HG03460 (cell line): ENCODE measurements at regions not wholly inside any gene's neighbourhood (a gene's known extent, or its start where the extent isn't known, plus 50 kb on each side); places are given as distances from the start of the nearest gene placed in this dataset.
"Not testable (repeated sequence)": the region's sequence is repeated elsewhere in the genome, so short reads cannot be mapped to it uniquely, and the experiment has no call there.

Experiments used
- ATAC-seq: cut with Tn5 transposase; IDR thresholded peaks from one replicate; pipeline ENCODE4 v1.9.1; 2021; ENCODE audit not compliant: unreplicated experiment

GRCh38 chr12:127771546-127771945, 495.4 kb upstream of the TMEM132C start:
- ATAC-seq, result no peak

- ATAC-seq, result no peak
These were observed 493.4 kb upstream of the TMEM132C start for GRCh38 chr12:127773520-127773919.

DNA sequence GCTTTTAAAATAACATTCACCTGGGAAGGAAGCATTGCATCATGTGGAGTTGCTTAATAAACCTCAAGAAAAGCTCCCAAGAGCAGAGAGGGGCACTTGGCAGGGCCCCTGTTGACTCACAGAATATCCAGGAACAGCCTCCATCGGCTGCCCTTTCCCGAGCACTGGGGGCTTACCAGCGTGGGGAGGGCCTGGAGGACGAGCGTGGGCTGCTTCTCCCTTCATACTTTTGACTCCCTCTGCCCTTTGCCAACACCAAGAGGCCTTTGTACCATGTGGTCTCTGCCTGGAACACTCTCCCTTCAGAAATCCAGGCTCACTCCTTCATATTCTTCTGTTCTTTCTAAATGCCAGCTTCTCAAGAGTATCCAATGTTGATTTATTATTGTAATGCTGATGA, 492.1 kb upstream of the TMEM132C start:
- no peak for ATAC-seq

GRCh38 chr12:127779301-127780045, 487.5 kb upstream of the TMEM132C start:
- ATAC-seq, result no peak

DNA sequence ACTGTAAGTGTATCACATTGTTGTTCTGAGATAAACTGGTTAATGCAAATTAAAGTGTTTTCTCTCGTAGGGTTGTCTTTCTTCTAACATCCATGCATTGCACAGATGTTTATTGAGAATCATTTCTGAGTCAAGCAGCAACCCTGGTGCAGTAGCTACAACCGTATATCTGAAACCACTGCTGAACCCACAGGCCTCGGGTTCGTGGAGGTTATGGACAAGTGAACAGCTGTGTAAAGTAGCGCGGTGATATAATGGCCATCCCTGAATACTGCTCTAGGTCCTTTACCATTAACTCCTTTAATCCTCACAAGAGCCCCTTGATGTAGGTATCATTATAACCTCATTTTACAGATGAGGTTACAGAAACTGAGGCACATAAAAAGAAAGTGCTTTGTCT, 486.1 kb upstream of the TMEM132C start:
- no peak for ATAC-seq

GRCh38 chr12:127781336-127781735, 485.6 kb upstream of the TMEM132C start:
- no peak for ATAC-seq

DNA sequence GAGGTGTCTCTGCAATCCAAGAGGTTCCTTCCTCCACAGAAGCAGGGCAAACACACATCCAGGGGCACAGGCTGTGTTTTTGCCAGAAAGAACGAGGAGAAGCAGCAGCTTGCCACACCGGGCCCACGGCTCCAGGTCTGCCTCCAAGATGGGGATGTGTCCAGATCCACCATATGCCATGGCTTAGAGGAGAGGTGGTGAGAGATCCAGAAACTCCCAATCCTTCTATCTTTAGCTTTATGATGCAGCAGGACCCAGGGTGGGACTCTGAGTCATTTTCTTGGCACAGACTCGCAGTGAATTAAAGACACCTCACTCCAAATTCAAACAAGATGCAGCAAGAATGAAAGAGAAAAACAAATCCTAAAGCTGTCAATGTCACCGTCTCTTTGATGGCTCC, 481.4 kb upstream of the TMEM132C start:
- ATAC-seq, result no peak

- no peak for ATAC-seq
These were observed 480.9 kb upstream of the TMEM132C start for GRCh38 chr12:127785986-127786590.

GRCh38 chr12:127787544-127787943, 479.4 kb upstream of the TMEM132C start:
- no peak for ATAC-seq

- ATAC-seq, result no peak
These were observed 476.6 kb upstream of the TMEM132C start for GRCh38 chr12:127790376-127790775.

DNA sequence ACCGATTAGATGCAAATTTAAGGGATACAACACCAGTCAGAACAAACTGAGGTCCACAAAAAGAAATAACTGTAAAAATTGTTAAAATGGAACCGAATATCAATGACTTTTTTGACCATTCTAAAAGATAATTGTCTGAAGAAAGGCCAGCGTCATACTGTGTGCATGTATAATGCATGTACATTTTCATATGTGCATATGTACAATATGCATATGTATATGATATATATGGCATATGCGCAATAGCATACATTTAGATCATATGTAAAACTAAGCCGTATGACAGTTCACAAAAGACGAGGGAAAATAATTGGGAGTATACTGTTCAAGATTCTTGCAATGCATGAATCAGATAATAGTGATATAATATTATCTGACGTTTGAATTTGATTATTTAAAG, 475.8 kb upstream of the TMEM132C start:
- ATAC-seq, result no peak

DNA sequence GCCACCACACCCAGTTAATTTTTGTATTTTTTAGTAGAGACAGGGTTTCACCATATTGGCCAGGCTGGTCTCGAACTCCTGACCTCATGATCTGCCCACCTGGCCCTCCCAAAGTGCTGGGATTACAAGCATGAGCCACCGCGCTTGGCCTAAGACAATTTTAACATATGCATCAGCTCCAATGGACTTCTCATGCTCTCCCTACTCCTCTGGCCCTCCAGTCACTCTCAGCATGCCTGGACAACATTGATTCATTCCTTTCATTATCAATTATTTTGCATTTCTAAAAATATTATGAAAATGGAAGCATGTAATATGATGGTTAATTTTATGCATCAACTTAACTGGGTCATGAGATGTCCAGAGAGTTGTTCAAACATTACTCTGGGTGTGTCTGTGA, 469.1 kb upstream of the TMEM132C start:
- ATAC-seq, result no peak

DNA sequence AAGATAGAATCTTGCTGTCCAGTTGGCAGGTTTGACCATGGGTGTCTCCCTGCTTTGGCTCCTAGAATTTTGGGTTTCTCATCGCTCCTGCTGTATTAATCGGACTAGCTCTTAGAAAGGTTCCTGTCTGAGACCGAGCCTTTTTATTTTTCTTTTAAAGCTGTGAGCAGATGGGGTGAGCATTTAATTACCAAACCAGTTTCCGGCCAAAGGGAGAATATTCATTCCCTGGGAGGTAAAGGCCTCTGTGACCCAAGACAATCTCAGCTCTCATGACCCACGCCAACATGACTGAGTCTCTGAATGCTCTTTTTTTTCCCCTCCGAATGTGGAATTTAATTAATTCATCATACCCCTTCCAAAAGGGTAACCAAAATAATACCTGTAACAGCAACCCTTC, 464.7 kb upstream of the TMEM132C start:
- ATAC-seq, result no peak

DNA sequence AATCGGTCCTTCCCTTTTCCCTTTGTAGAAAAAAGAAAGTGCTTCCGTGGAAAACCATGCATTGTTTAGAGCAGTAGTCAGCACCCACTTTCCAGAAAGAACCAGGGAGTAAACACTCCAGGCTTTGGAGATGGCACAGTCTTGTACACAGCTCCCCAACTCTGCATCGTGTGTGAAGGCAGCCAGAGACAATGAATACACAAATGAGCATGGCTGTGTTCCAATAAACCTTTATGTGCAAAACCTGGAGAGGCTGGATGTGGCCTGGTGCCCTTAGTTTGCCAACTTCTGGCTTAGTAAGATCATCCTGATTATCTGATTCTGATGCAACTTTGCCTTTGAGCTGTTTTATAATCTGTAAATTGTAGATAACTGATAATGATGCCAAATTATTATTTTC, 463.4 kb upstream of the TMEM132C start:
- ATAC-seq, result no peak

DNA sequence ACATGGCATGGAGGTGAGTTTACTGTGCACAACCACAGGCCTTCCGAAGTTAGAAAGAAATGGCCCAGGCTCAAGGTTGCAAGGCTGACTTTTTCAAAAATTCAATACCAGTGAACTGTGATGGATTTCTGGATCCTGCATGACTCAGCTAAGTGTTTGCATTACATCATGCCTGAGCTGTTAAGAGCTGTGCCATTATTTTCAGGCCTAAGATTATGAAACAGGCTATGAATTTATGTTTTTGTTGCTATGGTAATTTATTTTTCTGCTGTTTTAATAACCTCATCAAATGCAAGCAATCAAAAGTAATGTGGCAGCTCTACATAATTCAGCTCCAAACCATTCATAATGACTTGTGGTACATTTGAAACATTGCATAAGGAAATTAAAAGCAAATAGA, 457.7 kb upstream of the TMEM132C start:
- ATAC-seq, result no peak

DNA sequence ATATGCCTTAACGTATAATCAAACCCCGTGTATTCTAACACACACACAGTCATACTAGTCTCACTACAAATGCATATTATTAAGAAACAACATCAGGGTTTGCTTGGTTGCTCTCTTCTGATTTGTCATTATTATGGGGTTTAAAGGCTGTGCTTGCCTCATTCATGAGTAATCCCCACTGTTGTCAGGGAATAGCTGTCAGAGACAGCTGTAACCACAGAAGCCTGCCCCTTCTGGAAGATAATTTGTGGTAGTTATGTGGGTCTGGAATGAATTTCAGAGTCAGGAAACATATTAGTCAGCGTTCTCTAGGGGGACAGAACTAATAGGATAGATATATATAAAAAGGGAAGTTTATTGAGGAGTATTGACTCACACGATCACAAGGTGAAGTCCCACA, 456.9 kb upstream of the TMEM132C start:
- no peak for ATAC-seq

- ATAC-seq, result not testable (repeated sequence)
These were observed 456.5 kb upstream of the TMEM132C start for GRCh38 chr12:127810459-127810858.

- ATAC-seq, result no peak
These were observed 455.0 kb upstream of the TMEM132C start for GRCh38 chr12:127811988-127812387.

DNA sequence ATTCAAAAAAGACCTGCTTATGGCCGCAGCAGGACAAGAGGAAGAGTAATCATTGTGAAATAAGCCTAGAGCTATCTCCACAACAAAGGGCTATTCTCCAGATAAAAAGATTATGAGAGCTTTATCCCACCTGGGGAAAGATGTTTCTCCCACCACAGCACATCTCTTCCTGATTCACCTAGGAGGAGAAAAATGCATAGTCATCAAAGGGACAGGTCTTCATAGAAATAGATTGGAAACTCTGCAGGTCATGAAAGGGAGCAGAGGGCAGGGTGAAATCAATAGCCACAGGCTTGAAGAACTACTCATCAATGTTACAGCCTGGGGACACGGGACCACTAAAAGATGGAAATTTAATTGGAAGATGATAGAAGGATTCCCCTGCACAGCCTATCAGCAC, 453.8 kb upstream of the TMEM132C start:
- no peak for ATAC-seq

DNA sequence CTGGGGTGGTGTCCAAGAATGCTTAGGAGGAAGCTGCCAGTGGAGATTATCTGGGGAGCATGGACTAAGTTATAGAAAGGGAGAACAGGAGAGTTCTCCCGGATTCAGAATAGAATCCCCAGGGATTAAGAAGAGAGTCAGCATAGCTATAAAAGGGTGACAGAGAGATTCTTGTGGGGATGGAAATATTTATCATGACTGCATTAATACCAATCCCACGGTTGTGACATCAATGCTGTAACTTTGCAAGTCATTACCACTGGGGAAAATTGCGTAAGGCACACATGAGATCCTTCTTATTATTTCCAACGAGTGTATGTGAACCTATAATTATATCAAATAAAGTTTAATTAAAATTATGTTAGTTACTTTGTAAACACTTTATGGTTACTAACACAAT, 447.9 kb upstream of the TMEM132C start:
- no peak for ATAC-seq

GRCh38 chr12:127820271-127820670, 446.7 kb upstream of the TMEM132C start:
- no peak for ATAC-seq

DNA sequence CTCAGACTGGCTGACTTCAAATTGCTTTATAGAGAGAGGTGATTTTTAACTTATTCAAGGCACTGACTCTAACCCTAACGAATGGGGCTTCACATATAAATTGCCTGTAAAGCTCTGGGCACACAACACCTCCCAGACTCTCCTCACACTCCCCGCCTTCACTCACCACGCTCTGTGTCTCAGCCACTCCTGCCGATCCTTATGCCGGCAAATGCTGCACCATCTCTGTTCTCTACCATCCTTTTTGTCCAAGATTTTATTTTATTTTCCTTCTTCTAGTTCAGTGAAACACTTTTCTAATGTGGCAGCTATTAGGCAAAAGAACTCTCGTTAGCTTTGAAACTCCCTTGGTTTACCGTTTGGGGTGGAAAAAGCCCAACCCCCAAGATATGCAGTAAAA, 446.1 kb upstream of the TMEM132C start:
- ATAC-seq, result no peak
